Epidermal melanocyte (primary cell): ENCODE measurements at regions not wholly inside any gene's neighbourhood (a gene's known extent, or its start where the extent isn't known, plus 50 kb on each side); places are given as distances from the start of the nearest gene placed in this dataset.

Experiments
- DNase-seq: peaks from one replicate; pipeline ENCODE4 v3.0.0; 2011; ENCODE audit warnings: low spot score; ENCODE audit not compliant: insufficient read length

- no peak for DNase-seq
Measured at GRCh38 chr15:85976986-85977385, 102.7 kb upstream of the AGBL1 start.

GRCh38 chr15:85977586-85977985 is 102.1 kb upstream of the AGBL1 start:
- no peak for DNase-seq

- DNase-seq = no peak
Measured at GRCh38 chr15:85979929-85980328, 99.7 kb upstream of the AGBL1 start.

GRCh38 chr15:85980946-85981345 is 98.7 kb upstream of the AGBL1 start:
- no peak for DNase-seq

GRCh38 chr15:85984241-85984640 is 95.4 kb upstream of the AGBL1 start:
- DNase-seq = no peak

GRCh38 chr15:85986116-85986515 is 93.6 kb upstream of the AGBL1 start:
- no peak for DNase-seq

- DNase-seq = no peak
Measured at GRCh38 chr15:85986741-85987140, 92.9 kb upstream of the AGBL1 start.

GRCh38 chr15:85988741-85989140 is 90.9 kb upstream of the AGBL1 start:
- no peak for DNase-seq

- DNase-seq = no peak
Measured at GRCh38 chr15:85992224-85992623, 87.4 kb upstream of the AGBL1 start.

GRCh38 chr15:85993116-85993515 is 86.6 kb upstream of the AGBL1 start:
- no peak for DNase-seq

- DNase-seq = no peak
Measured at GRCh38 chr15:85997618-85998017, 82.1 kb upstream of the AGBL1 start.

GRCh38 chr15:85999658-86000057 is 80.0 kb upstream of the AGBL1 start:
- no peak for DNase-seq

- DNase-seq = peak; percentile 88
Measured at GRCh38 chr15:86001200-86001599, 78.5 kb upstream of the AGBL1 start.

GRCh38 chr15:86002444-86002843 is 77.2 kb upstream of the AGBL1 start:
- DNase-seq = peak; percentile 28

GRCh38 chr15:86004061-86004460 is 75.6 kb upstream of the AGBL1 start:
- DNase-seq = no peak

GRCh38 chr15:86006546-86006945 is 73.1 kb upstream of the AGBL1 start:
- no peak for DNase-seq

- DNase-seq = no peak
Measured at GRCh38 chr15:86009727-86010126, 69.9 kb upstream of the AGBL1 start.

GRCh38 chr15:86010398-86010797 is 69.3 kb upstream of the AGBL1 start:
- DNase-seq = no peak

GRCh38 chr15:86010891-86011290 is 68.8 kb upstream of the AGBL1 start:
- no peak for DNase-seq

GRCh38 chr15:86014016-86014415 is 65.7 kb upstream of the AGBL1 start:
- no peak for DNase-seq

GRCh38 chr15:86016750-86017149 is 62.9 kb upstream of the AGBL1 start:
- no peak for DNase-seq

- no peak for DNase-seq
Measured at GRCh38 chr15:86018679-86019078, 61.0 kb upstream of the AGBL1 start.

- DNase-seq = no peak
Measured at GRCh38 chr15:86021281-86022264, 58.1 kb upstream of the AGBL1 start.
